NB4 (cell line): ENCODE measurements at regions not wholly inside any gene's neighbourhood (a gene's known extent, or its start where the extent isn't known, plus 50 kb on each side); places are given as distances from the start of the nearest gene placed in this dataset.
"Not testable (repeated sequence)": the region's sequence is repeated elsewhere in the genome, so short reads cannot be mapped to it uniquely, and the experiment has no call there.

Experiments
- DNase-seq: peaks from one replicate; pipeline ENCODE4 v3.0.0; 2010; ENCODE audit warnings: low read depth
- H3K4me3 ChIP-seq: one replicate; pipeline ENCODE4 v1.5.1; 2011; ENCODE audit warnings: mild to moderate bottlenecking, low read depth, low read length, moderate library complexity
- CTCF ChIP-seq: IDR thresholded peaks from one replicate; pipeline ENCODE4 v1.5.1; 2012; ENCODE audit warnings: low read depth, low read length
- MYC ChIP-seq: IDR thresholded peaks from 2 replicates; pipeline ENCODE4 v1.6.1; 2011; ENCODE audit warnings: low read depth, low read length
- POLR2A ChIP-seq: IDR thresholded peaks from 2 replicates; pipeline ENCODE4 v1.6.1; 2011; ENCODE audit warnings: mild to moderate bottlenecking; ENCODE audit not compliant: insufficient read length; ENCODE audit errors: extremely low read depth
- TF ChIP-seq, protein P1 (sequence below): IDR thresholded peaks from 2 replicates; pipeline ENCODE4 v1.6.1; 2011; ENCODE audit warnings: low read depth, low read length

DNA sequence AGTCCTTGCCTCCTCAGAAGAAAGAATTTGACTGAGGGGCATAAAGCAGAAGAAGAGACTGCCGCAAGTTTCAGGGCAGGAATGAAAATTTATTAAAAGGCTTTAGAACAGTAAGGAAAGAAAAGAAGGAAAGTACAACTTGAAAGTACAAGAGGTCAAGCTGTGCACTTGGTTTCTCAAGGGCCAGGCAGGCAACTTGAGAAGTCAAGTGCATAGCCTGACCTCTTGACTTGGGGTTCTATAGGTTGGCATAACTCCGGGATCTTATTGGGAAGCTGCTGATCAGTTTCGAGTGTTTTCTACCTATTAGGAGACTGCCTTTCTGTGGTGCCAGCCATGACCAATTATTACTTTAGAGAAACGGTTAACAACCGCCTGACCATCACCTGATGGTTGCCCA is 237.0 kb upstream of the RGS17 start:
- H3K4me3 ChIP-seq, result no peak overlapping the region
- TF ChIP-seq POLR2A (no peak), MYC (no peak), CTCF (no peak)
- TF ChIP-seq, protein P1, sequence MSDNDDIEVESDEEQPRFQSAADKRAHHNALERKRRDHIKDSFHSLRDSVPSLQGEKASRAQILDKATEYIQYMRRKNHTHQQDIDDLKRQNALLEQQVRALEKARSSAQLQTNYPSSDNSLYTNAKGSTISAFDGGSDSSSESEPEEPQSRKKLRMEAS, result no peak
- DNase-seq, result no peak

- no peak for DNase-seq
- TF ChIP-seq, protein P1, result no peak
- H3K4me3 ChIP-seq, result no peak overlapping the region
Measured at GRCh38 chr6:153367021-153367420, 235.9 kb upstream of the RGS17 start.

- TF ChIP-seq CTCF (no peak), POLR2A (no peak), MYC (no peak)
- TF ChIP-seq, protein P1, result no peak
- no peak for DNase-seq
- H3K4me3 ChIP-seq, result no peak overlapping the region
Measured at GRCh38 chr6:153357391-153357790, 226.3 kb upstream of the RGS17 start.

- no peak for DNase-seq
- H3K4me3 ChIP-seq, result no peak overlapping the region
- no peak for TF ChIP-seq CTCF
- TF ChIP-seq, protein P1, result no peak
- no peak for TF ChIP-seq MYC
- no peak for TF ChIP-seq POLR2A
Measured at GRCh38 chr6:153340568-153340967, 209.5 kb upstream of the RGS17 start.

DNA sequence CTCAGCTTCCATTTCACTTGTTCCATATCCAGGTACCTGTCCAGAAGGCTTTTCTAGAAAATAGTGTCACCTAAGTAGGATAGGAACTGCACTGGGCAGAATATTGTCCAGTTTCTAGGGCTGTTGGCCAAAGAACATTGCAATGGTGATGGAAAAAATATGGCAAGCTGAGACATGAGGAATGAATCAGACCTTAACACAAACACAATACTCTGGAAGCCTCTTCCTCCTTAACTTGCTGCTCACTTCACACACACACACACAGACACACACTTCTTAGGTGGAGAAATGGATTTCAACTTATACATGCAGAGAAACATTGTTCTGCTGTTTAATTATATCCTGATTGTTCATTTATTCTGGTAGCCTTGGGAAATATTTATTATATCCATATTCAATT is 203.0 kb upstream of the RGS17 start:
- no peak for DNase-seq
- TF ChIP-seq, protein P1, result no peak
- no peak for TF ChIP-seq CTCF
- TF ChIP-seq POLR2A, result no peak
- TF ChIP-seq MYC, result no peak
- no peak overlapping the region for H3K4me3 ChIP-seq

DNA sequence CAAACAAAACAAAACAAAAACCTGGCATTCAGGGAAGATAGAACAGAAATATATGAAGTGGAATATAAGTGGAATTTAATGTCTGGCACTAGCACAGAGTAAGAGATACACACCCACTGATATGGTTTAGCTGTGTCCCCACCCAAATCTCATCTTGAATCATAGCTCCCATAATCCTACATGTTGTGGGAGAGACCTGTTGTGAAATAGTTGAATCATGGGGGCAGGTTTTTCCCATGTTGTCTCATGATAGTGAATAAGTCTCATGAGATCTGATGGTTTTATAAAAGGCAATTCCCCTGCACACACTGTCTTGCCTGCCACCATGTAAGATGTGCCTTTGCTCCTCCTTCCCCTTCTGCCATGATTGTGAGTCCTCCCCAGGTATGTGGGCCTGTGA is 200.1 kb upstream of the RGS17 start:
- not testable (repeated sequence) for DNase-seq, H3K4me3 ChIP-seq

GRCh38 chr6:153328194-153328593 is 197.1 kb upstream of the RGS17 start:
- TF ChIP-seq CTCF, result no peak
- no peak for TF ChIP-seq MYC
- TF ChIP-seq POLR2A, result no peak
- DNase-seq, result no peak
- H3K4me3 ChIP-seq, result no peak overlapping the region
